GM18507 (cell line): ENCODE measurements at regions not wholly inside any gene's neighbourhood (a gene's known extent, or its start where the extent isn't known, plus 50 kb on each side); places are given as distances from the start of the nearest gene placed in this dataset.

Experiments used
- DNase-seq: peaks from one replicate; pipeline ENCODE4 v3.0.0; 2011; ENCODE audit warnings: low read depth; ENCODE audit not compliant: insufficient read length; ENCODE audit errors: extremely low spot score
- FAIRE-seq: peaks from 2 replicates; lab custom pipeline; 2011; peaks lifted over from hg19 to GRCh38; lab: Jason Lieb, UNC

DNA sequence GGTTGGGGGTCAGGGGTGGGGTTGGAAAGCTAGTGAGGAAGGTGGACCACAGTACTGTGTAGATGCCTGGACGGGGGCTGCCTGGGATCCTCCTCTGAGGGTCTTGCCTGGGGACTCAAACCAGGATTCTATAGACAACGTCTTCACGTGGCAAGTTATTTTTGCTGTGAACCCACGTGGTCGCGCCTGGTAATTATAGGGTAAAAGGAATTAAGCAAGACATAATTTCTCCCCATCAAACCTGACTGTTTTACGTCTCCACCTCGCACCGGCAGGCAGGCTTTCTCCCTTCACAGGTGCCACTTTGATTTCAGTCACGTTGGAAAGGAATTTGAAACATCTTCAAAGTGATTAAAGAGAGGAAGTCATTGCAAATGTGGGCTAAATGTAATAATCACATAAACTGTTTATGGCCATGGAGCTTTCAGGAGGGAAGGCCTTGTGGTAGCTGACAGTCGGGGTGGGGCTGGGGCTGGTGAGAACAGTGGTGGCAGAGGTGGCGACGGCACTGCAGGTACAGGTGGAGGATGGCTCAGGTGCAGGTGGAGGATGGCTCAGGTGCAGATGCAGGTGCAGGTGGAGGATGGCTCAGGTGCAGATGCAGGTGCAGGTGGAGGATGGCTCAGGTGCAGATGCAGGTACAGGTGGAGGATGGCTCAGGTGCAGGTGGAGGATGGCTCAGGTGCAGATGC is 197.1 kb upstream of the NLRP1 start:
- FAIRE-seq (no peak), DNase-seq (no peak)

DNA sequence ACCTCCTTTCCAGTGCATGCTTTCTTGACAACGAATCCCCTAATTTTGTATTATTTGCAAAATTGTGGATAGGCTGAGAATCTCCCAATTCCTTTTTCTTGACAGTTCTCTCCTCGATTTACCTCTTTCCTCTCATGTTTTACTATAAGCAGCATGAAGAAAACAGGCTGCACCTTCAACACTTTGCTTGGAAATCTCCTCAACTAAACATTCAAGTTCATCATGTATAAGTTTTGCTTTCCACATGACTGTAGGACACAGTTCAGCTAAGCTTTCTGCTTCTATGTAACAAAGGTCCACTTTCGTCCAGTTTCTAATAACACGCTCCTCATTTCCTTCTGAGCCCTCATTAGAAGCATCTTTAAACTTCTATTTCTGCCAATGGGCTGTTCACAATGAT is 199.0 kb upstream of the NLRP1 start:
- FAIRE-seq (no peak), DNase-seq (no peak)

DNA sequence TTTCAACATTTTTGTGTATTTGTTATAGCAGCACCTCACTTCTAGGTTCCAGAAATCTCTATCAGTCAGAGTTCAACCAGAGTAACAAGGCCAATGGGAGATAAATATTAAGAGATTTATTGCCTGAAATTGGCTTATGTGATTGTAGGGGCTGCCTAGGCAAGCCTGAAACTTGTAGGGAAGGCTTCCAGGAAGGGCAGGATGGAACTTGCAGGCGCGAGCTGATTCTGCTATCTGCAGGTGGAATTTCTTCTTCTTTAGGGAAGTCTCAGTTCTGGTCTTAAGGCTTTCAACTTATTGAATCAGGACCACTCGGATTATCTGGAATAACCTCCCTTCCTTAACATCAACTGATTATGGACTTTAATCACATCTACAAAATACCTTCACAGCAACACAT is 199.5 kb upstream of the NLRP1 start:
- FAIRE-seq (no peak), DNase-seq (no peak)

DNA sequence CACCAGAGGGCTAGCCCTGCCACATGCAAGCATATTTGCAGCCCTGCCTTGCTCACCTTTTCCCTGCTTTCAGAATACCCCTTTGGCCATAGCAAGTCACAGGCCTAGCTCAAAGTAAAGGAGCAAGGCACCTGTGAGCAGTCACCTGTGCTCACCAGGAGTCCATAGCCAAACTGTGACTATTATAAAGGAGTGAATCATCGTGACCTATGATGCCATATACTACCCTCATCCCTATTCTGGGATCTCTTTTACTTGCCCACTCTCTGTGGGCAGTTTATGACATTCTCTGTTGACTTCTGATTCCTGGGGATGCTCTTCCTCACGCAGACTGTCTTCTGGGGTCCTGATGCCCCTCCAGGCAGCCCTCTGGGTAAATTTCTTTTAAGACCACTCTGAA is 200.5 kb upstream of the NLRP1 start:
- FAIRE-seq: no peak
- no peak for DNase-seq

DNA sequence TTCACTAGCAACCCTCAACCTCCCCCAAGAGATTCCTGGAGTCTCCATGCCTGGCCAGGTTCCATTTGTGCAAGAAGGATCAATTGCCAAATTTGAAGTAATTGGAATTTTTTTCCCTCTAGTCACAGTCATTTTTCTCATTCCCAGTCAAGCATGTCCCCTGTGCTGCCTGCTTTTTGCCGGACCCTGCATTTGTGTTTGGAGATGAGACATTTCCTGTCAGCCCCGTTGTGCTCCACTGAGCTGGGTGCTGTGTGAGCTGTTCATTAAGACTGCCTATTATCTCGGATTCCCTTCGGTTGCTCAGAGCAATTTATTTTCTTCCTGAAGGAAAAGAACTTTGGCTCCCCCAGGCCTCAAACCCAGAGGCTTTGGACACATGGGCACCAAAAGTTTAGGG is 201.0 kb upstream of the NLRP1 start:
- FAIRE-seq (peak; percentile 89), DNase-seq (peak; percentile 20)

DNA sequence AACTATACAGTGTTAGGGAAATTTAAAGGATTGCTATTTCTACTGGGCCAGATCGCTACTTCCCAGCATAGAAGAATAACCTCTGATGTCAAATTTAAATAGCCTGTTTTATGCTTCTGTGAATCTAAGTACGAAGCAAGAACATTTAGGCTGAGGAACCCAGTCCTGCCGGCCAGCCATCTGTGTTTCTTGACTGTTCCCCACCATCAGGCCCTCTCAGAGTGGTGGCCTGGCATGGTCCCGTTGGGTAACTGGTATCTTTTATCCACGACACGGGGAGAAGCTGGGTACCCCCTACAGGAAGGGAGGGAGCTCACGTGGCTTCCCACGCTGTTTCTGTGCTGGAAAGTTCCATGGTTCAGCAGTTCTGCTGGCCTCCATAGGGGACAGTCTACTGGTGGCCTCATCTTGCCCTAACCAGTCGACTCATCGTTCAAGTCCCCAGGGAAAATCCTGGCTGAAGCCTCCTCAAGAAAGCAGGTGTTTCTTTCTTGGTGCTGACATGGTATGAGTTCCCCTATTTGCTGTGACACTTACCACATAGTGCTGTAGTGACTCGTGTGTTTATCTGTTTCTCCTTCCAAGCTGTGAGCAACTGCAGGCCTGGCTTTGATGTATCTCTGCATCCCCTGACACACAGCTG is 201.7 kb upstream of the NLRP1 start:
- DNase-seq (peak; percentile 25), FAIRE-seq (peak; percentile 76)

DNA sequence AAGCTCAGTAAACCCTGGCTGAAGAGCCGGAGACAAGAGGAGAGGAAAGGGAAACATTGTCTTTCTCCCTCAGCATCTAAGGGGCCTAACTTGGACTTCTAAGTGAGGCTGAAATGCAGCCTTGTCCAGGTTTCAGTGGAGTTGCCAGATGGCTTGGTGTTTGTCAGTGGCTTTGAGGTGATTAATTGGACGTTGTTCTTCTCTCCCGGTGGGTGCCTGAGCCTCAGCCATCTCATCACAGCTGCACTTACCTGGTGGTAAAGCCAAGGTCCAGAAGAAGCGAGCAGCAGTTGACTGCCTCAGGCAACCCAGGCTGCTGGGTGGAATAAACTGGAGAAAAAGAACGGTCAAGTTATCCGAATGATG is 202.2 kb upstream of the NLRP1 start:
- DNase-seq (no peak), FAIRE-seq (peak; percentile 42)

DNA sequence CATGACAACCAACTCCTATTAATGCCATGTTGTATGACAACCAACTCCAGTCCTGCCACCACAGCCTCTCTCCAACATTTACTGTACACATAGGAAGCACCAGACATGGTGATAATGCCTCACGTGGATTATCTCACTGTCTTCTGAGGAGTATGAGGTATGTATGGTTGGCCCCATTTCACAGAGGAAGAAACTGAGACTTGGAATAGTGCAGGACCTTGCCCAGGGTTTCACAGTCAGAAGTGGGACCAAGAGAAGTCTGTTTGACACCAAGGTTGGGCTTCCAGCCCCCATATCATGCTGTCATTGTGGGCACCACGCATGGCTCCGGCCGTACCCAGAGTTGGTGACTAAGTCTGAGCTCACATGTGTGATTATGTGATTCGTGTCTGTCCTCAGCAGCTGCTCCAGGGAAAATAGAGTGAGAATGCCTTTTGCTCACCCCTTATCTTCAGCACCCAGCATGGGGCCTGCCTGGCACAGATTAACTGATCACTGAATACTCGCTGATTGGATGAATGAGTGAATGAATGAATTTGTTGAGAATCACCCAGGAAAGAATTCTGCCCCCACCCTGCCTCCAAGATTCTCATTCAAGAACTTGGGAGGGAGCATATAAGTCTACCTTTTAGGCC is 204.1 kb upstream of the NLRP1 start:
- DNase-seq (no peak), FAIRE-seq (no peak)

DNA sequence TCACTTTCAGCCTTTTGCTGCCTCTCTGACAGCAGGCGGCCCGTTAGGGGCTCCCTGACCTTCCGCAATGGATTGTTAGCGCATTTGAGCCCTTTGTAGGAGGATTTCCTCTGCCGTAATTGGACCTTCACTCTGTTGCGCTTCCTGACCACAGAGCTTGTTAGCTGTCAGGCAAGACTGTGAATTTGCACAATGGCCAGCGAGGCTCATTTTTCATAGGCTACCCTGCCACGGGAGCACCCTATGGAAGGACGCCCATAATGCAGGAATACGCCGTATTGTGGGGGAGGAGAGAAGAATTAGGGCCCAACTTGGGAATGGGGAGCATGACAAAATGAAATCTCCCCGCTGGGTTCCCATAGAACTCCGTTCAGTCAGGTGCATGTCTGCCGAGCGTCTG is 205.2 kb upstream of the NLRP1 start:
- FAIRE-seq (no peak), DNase-seq (no peak)

DNA sequence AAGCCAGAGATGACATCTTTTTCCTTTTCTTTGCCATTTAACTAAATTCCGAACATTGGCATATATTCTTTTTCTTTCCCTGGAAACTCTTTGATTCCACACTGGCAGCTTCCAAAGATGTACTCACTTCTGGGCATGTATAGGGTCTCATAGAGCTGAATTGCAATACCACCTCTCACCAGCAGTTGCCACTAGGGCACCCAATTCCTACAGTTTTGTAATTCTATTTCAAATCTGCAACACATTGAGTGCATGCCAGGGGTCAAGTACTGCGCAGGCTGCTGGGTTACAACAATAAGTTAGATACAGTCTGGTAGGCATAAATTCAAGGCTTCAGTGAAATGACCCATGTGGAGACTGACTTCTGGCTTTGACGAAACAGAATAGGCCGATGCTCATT is 208.8 kb upstream of the NLRP1 start:
- DNase-seq: no peak
- FAIRE-seq: no peak

DNA sequence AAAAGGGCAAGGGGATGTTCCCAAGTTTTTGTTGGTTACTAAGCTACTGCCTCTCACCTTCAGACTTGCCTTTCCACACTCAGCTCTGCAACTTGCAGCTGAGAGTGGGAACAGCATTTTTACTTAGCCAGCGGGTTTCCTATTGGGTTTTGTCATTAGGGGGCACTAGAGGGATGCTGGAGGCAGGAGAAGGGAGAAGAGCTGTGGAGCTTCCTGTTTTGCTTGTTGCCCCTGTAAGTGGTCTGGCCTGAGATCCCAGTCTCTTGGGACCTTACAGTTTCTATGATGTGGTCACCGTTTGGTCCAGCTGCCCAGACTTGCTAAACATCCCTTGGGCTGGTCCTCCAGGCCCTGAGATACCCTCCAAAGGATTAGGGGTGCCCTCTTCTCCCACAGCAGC is 209.6 kb upstream of the NLRP1 start:
- no peak for DNase-seq
- FAIRE-seq: no peak

DNA sequence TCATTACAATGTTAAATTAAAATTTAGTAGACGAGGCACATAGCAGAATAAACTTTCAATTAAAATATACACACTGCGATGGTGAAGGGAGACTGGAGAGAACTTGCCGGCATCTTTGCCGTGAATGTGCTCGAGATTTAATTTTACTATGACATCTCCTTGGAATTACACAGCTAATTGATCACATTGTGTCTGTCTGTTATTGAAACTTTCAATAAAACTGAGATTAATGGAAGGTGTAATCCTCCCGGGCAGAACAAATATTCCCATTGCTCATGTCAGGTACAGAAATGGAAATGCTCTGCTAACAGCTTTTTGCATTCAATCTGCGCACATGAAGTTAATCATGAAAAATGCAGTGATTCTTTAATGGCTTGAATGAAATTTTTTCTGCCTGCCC is 210.1 kb upstream of the NLRP1 start:
- FAIRE-seq: no peak

DNA sequence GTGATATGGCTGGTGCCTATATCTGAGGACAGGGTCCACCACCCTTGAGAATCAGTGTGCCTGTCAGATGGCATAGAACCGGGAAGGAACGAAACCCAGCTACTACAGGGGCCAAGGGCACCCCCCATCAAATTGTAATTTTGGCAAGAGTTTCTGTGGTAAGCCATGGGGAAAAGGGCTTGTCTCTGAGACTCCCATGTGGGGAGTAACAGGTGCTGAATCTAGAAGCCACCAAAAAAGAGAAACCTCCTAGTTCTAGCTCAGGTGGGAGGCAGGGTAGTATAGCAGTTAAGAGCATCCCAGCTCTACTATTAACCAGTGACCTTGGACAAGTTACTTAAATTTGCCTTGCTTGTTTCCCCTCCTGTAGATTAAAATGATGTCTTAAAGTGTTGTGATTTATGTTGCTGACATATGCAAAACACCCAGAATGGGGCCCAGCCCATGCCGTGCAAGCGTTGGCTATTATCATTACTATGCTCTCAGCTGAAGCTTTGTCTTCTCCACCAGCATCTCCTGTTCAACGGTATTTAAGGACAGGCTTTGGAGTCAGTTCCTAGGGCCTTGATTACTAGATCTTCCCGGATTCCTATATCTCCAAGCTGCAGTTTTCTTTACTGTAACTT is 210.7 kb upstream of the NLRP1 start:
- no peak for FAIRE-seq
- DNase-seq: no peak

More for the DNA sequence above, 210.1 kb upstream of the NLRP1 start:
- DNase-seq: no peak

DNA sequence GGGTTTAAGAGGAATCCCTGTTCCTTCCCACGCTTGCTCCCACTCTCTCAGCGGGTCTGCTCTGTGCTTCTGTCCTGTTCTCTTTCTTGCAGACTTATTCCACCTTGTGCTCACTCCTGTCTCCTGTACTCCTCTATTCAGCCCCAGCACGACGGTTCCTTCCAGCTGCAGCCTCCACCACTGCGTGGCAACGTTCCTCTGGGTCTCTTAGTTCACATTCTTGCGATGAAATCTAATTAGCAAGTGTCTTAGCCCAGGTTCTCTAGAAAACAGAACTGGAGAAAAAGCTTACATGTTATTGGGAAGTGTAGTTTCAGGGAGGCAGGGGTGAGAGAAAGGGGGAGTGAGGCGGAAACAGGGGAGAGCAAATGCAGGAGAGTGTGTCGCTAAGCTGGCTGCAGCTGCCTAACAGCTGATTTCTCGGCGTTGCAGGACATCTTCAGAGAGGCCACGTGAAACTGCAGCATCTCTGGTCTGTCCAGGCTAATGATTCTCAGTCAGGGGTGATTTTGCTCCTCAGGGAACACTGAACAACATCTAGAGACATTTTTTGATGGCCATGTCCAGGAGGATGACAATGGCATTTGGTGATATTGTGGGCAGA is 213.2 kb upstream of the NLRP1 start:
- no peak for DNase-seq
- no peak for FAIRE-seq

DNA sequence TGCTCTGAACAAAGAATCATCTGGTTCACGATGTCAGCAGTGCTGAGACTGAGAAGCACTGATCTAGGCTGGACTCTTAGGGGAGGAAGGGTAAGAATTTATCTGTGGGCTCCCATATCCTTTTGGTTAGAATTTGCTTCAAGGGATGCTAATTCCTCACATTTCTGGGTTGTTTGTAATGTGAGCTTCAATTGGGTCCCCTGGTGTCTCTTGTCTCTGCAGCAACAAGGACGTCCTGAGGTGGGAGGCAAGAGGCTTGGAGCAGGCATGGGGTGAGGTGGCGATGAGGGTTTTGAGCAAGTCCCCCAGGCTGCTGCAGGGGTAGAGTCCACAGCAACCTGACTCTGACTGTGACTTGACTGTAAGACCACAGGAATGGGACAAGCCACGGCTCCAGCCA is 213.8 kb upstream of the NLRP1 start:
- DNase-seq (no peak), FAIRE-seq (no peak)

DNA sequence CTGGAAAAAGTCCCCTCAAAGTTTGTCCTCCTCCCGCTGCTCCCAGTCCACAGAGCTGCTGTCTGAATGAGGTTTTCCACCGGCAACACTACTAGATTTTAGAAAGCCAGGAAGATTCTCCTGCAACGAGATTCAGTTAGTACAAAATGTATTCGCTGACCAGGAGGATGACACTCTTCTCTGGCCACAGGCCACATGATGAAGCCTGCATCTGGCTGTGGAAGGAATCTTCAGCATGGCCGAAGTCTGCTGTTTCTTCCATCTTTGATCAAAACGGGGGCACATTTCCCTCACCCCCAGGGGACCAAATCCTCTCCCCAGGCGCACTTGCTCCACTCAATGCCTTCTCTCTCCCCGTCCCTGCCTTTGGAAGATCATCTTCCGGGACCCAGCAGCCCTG is 215.8 kb upstream of the NLRP1 start:
- DNase-seq: no peak

DNA sequence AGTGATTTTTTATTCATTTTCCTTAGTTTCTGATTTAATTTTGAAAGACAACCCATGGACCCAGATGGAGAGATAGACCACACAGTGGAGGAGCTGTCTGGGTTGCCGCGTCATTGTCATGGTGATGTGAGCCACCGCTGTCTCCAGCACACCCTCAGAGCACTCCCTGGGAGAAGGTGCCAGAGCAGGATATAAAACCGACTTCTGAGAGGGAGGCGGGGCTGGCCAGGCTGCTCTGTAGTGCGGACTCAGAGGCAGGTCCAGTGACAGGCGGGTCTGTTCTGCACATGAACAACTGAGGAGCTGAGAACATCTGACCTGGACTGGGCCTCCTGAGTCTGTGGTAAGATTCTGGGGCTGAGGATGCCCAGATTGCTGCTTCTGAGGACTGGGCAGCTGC is 216.3 kb upstream of the NLRP1 start:
- FAIRE-seq: no peak
- no peak for DNase-seq

More for the DNA sequence above, 215.8 kb upstream of the NLRP1 start:
- FAIRE-seq: no peak

DNA sequence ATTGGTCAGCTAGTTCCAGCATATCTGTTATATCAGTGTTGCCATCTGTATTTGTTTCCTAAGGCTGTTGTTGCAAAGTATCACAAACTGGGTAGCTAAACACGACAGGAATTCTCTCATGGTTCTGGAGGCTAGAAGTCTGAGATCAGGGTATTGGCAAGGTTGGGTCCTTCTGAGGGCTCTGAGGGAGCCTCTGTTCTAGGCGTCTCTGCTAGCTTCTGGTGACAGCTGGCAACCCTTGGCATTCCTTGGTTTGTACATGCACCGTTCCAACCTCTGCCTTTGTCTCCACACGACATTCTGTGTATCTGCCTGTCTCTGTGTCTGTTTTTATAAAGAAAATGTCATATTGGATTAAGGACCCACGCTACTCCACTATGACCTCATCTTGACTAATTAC is 219.9 kb upstream of the NLRP1 start:
- DNase-seq (no peak), FAIRE-seq (no peak)

DNA sequence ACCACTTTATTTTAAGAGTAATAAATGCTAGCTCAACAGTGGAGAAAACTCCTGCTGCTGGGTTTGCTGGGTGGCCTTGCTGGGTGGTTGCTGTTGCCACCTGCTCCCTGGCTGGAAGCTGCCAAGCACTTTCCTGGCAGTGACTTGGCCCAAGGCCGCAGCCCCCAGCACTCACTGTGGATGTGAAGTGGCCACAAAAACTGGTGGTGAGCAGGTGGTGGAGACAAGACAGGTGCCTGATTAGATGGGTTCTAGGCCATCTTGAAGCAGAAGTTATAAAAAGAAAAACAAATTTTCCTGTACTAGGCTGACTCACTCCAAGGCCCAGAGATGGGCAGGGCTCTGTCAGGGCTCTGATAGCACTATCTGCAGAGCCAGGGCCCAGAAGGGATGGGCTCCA is 224.7 kb upstream of the NLRP1 start:
- DNase-seq: no peak
- FAIRE-seq: no peak

DNA sequence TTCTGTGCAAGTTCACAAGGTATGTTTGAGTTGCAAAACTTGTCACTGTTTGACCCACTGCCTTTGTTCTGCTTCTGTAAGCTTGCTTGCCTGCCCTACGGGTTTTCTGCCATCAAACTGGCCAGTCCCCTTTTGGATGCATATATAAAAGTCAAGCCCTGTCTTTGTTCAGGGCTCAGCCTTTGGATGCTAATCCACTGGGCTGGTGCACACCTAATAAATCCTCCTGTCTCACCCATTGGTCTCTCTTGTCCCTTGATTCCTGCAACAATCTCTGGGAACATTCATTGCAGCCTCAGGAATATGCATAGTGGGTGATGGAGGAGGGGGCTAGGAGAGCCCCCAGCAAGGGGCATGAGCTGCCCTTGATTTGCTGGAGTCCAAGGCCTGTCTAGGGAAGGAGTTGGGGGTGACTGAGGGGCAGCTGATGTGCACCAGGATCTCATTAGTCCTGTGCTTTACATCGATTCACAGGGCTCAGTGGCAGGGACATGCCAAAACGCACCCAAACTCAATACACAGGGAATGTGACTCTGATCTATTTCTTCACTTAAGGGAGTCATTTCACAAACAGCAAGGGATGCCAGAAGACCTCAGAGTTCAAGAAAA is 225.4 kb upstream of the NLRP1 start:
- FAIRE-seq (no peak), DNase-seq (no peak)
